ENCODE measurements at regions not wholly inside any gene's neighbourhood (a gene's known extent, or its start where the extent isn't known, plus 50 kb on each side); places are given as distances from the start of the nearest gene placed in this dataset.

- no peak overlapping the region for H3K27ac ChIP-seq (ENCODE audit: low read depth in 1 of 2, low read length in 2 of 2)
- no peaks in the 10 kb centered on the region for H3K36me3 ChIP-seq (ENCODE audit: control insufficient read depth in 1 of 2, insufficient read depth in 2 of 2, low read length in 1 of 2)
- intact Hi-C loops (cut with DNase I), result no loop called here
- WGBS, 2 donors, result 72 to 75% methylated on average over 8 of the region's 8 CpGs
- DNase-seq, result no peak
- ATAC-seq (ENCODE audit: low FRiP score), result no peak
- no peaks in the 10 kb centered on the region for H3K9me3 ChIP-seq (ENCODE audit: control insufficient read depth, low read length)
- H3K27me3 ChIP-seq (ENCODE audit: control insufficient read depth in 1 of 2, insufficient read depth in 2 of 2, low read length in 1 of 2), result no peaks in the 10 kb centered on the region
- H3K4me3 ChIP-seq (ENCODE audit: low read length in 2 of 2), result no peak overlapping the region
- no peaks in the 10 kb centered on the region for H3K4me1 ChIP-seq (ENCODE audit: control insufficient read depth in 1 of 2, insufficient read depth in 2 of 2, low read length in 2 of 2)
Measured at GRCh38 chr4:187826725-187827124, 168.8 kb upstream of the ZFP42 start.

GRCh38 chr4:187827631-187828030, 167.9 kb upstream of the ZFP42 start:
- no peak overlapping the region for H3K27ac ChIP-seq (ENCODE audit: low read depth in 1 of 2, low read length in 2 of 2)
- WGBS, 2 donors, result 71 to 73% methylated on average over 6 of the region's 6 CpGs
- no peak for ATAC-seq (ENCODE audit: low FRiP score)

GRCh38 chr4:187839765-187840164, 155.8 kb upstream of the ZFP42 start:
- no peak overlapping the region for H3K27ac ChIP-seq (ENCODE audit: low read depth in 1 of 2, low read length in 2 of 2)
- no peaks in the 10 kb centered on the region for H3K27me3 ChIP-seq (ENCODE audit: control insufficient read depth in 1 of 2, insufficient read depth in 2 of 2, low read length in 1 of 2)
- no peak for DNase-seq
- H3K4me3 ChIP-seq (ENCODE audit: low read length in 2 of 2), result no peak overlapping the region
- intact Hi-C loops (cut with DNase I), result no loop called here
- no peaks in the 10 kb centered on the region for H3K36me3 ChIP-seq (ENCODE audit: control insufficient read depth in 1 of 2, insufficient read depth in 2 of 2, low read length in 1 of 2)
- no peaks in the 10 kb centered on the region for H3K4me1 ChIP-seq (ENCODE audit: control insufficient read depth in 1 of 2, insufficient read depth in 2 of 2, low read length in 2 of 2)
- ATAC-seq (ENCODE audit: low FRiP score), result no peak
- H3K9me3 ChIP-seq (ENCODE audit: control insufficient read depth, low read length), result no peaks in the 10 kb centered on the region

More at GRCh38 chr4:187827631-187828030, 167.9 kb upstream of the ZFP42 start:
- DNase-seq, result no peak
- H3K4me3 ChIP-seq (ENCODE audit: low read length in 2 of 2), result no peak overlapping the region
- intact Hi-C loops (cut with DNase I), result no loop called here
- no peaks in the 10 kb centered on the region for H3K27me3 ChIP-seq (ENCODE audit: control insufficient read depth in 1 of 2, insufficient read depth in 2 of 2, low read length in 1 of 2)
- no peaks in the 10 kb centered on the region for H3K4me1 ChIP-seq (ENCODE audit: control insufficient read depth in 1 of 2, insufficient read depth in 2 of 2, low read length in 2 of 2)
- H3K9me3 ChIP-seq (ENCODE audit: control insufficient read depth, low read length), result no peaks in the 10 kb centered on the region
- no peaks in the 10 kb centered on the region for H3K36me3 ChIP-seq (ENCODE audit: control insufficient read depth in 1 of 2, insufficient read depth in 2 of 2, low read length in 1 of 2)

- no peak overlapping the region for H3K27ac ChIP-seq (ENCODE audit: low read depth in 1 of 2, low read length in 2 of 2)
- 48% methylated on average over 2 of the region's 2 CpGs for WGBS, 2 donors
- H3K36me3 ChIP-seq (ENCODE audit: control insufficient read depth in 1 of 2, insufficient read depth in 2 of 2, low read length in 1 of 2), result no peaks in the 10 kb centered on the region
- ATAC-seq (ENCODE audit: low FRiP score) (no peak), DNase-seq (no peak)
- H3K27me3 ChIP-seq (ENCODE audit: control insufficient read depth in 1 of 2, insufficient read depth in 2 of 2, low read length in 1 of 2), result no peaks in the 10 kb centered on the region
- no peak overlapping the region for H3K4me3 ChIP-seq (ENCODE audit: low read length in 2 of 2)
- no peaks in the 10 kb centered on the region for H3K4me1 ChIP-seq (ENCODE audit: control insufficient read depth in 1 of 2, insufficient read depth in 2 of 2, low read length in 2 of 2)
- no peaks in the 10 kb centered on the region for H3K9me3 ChIP-seq (ENCODE audit: control insufficient read depth, low read length)
- intact Hi-C loops (cut with DNase I), result no loop called here
Measured at GRCh38 chr4:187840814-187841213, 154.8 kb upstream of the ZFP42 start.

GRCh38 chr4:187849556-187850225, 145.9 kb upstream of the ZFP42 start:
- no peaks in the 10 kb centered on the region for H3K4me1 ChIP-seq (ENCODE audit: control insufficient read depth in 1 of 2, insufficient read depth in 2 of 2, low read length in 2 of 2)
- H3K9me3 ChIP-seq (ENCODE audit: control insufficient read depth, low read length), result no peaks in the 10 kb centered on the region
- DNase-seq (no peak), ATAC-seq (ENCODE audit: low FRiP score) (no peak)
- H3K27me3 ChIP-seq (ENCODE audit: control insufficient read depth in 1 of 2, insufficient read depth in 2 of 2, low read length in 1 of 2), result no peaks in the 10 kb centered on the region
- intact Hi-C loops (cut with DNase I), result no loop called here
- no peaks in the 10 kb centered on the region for H3K36me3 ChIP-seq (ENCODE audit: control insufficient read depth in 1 of 2, insufficient read depth in 2 of 2, low read length in 1 of 2)
- no peak overlapping the region for H3K4me3 ChIP-seq (ENCODE audit: low read length in 2 of 2)
- 91 to 93% methylated on average over 13 of the region's 13 CpGs for WGBS, 2 donors
- no peak overlapping the region for H3K27ac ChIP-seq (ENCODE audit: low read depth in 1 of 2, low read length in 2 of 2)

GRCh38 chr4:187865914-187866313, 129.7 kb upstream of the ZFP42 start:
- 83 to 86% methylated on average over 4 of the region's 4 CpGs for WGBS, 2 donors
- H3K9me3 ChIP-seq (ENCODE audit: control insufficient read depth, low read length), result no peaks in the 10 kb centered on the region
- ATAC-seq (ENCODE audit: low FRiP score) (no peak), DNase-seq (no peak)
- intact Hi-C loops (cut with DNase I), result no loop called here
- no peaks in the 10 kb centered on the region for H3K27me3 ChIP-seq (ENCODE audit: control insufficient read depth in 1 of 2, insufficient read depth in 2 of 2, low read length in 1 of 2)
- H3K36me3 ChIP-seq (ENCODE audit: control insufficient read depth in 1 of 2, insufficient read depth in 2 of 2, low read length in 1 of 2), result no peaks in the 10 kb centered on the region
- H3K27ac ChIP-seq (ENCODE audit: low read depth in 1 of 2, low read length in 2 of 2), result no peak overlapping the region
- H3K4me1 ChIP-seq (ENCODE audit: control insufficient read depth in 1 of 2, insufficient read depth in 2 of 2, low read length in 2 of 2), result no peaks in the 10 kb centered on the region
- H3K4me3 ChIP-seq (ENCODE audit: low read length in 2 of 2), result no peak overlapping the region

- no peak for ATAC-seq (ENCODE audit: low FRiP score)
- Histone ChIP-seq H3K4me3 (ENCODE audit: low read length in 2 of 2) (no peak overlapping the region), H3K27ac (ENCODE audit: low read depth in 1 of 2, low read length in 2 of 2) (no peak overlapping the region), H3K27me3 (ENCODE audit: control insufficient read depth in 1 of 2, insufficient read depth in 2 of 2, low read length in 1 of 2) (no peaks in the 10 kb centered on the region), H3K9me3 (ENCODE audit: control insufficient read depth, low read length) (no peaks in the 10 kb centered on the region), H3K4me1 (ENCODE audit: control insufficient read depth in 1 of 2, insufficient read depth in 2 of 2, low read length in 2 of 2) (no peaks in the 10 kb centered on the region), H3K36me3 (ENCODE audit: control insufficient read depth in 1 of 2, insufficient read depth in 2 of 2, low read length in 1 of 2) (no peaks in the 10 kb centered on the region)
- DNase-seq, result no peak
- intact Hi-C loops (cut with DNase I), result no loop called here
- WGBS, 2 donors, result 80 to 86% methylated on average over 2 of the region's 2 CpGs
Measured at GRCh38 chr4:187883049-187883448, 112.5 kb upstream of the ZFP42 start.

GRCh38 chr4:187883836-187884475, 111.6 kb upstream of the ZFP42 start:
- Histone ChIP-seq H3K27me3 (ENCODE audit: control insufficient read depth in 1 of 2, insufficient read depth in 2 of 2, low read length in 1 of 2) (no peaks in the 10 kb centered on the region), H3K4me1 (ENCODE audit: control insufficient read depth in 1 of 2, insufficient read depth in 2 of 2, low read length in 2 of 2) (no peaks in the 10 kb centered on the region), H3K9me3 (ENCODE audit: control insufficient read depth, low read length) (no peaks in the 10 kb centered on the region), H3K27ac (ENCODE audit: low read depth in 1 of 2, low read length in 2 of 2) (no peak overlapping the region), H3K4me3 (ENCODE audit: low read length in 2 of 2) (no peak overlapping the region), H3K36me3 (ENCODE audit: control insufficient read depth in 1 of 2, insufficient read depth in 2 of 2, low read length in 1 of 2) (no peaks in the 10 kb centered on the region)
- no peak for ATAC-seq (ENCODE audit: low FRiP score)
- WGBS, 2 donors, result 84 to 88% methylated on average over 8 of the region's 8 CpGs
- intact Hi-C loops (cut with DNase I), result no loop called here
- no peak for DNase-seq

- Histone ChIP-seq H3K27ac (ENCODE audit: low read depth in 1 of 2, low read length in 2 of 2) (no peak overlapping the region), H3K4me1 (ENCODE audit: control insufficient read depth in 1 of 2, insufficient read depth in 2 of 2, low read length in 2 of 2) (no peaks in the 10 kb centered on the region), H3K9me3 (ENCODE audit: control insufficient read depth, low read length) (no peaks in the 10 kb centered on the region), H3K4me3 (ENCODE audit: low read length in 2 of 2) (no peak overlapping the region), H3K36me3 (ENCODE audit: control insufficient read depth in 1 of 2, insufficient read depth in 2 of 2, low read length in 1 of 2) (no peaks in the 10 kb centered on the region), H3K27me3 (ENCODE audit: control insufficient read depth in 1 of 2, insufficient read depth in 2 of 2, low read length in 1 of 2) (no peaks in the 10 kb centered on the region)
- ATAC-seq (ENCODE audit: low FRiP score) (no peak), DNase-seq (no peak)
- intact Hi-C loops (cut with DNase I), result no loop called here
- WGBS, 2 donors, result 73 to 78% methylated on average over 2 of the region's 2 CpGs
Measured at GRCh38 chr4:187887906-187888305, 107.7 kb upstream of the ZFP42 start.

Measured in aorta (tissue), 5 donors.